Ovary (tissue), 3 donors: ENCODE measurements at regions not wholly inside any gene's neighbourhood (a gene's known extent, or its start where the extent isn't known, plus 50 kb on each side); places are given as distances from the start of the nearest gene placed in this dataset.

ENCODE experiments used
- CTCF ChIP-seq, 3 donors: fragments of 450-650 bp in 2 of 3; fragments of 200-600 bp in 1 of 3; IDR thresholded peaks; one replicate each; pipeline versions ENCODE4 v1.5.1 to v1.8.0; 2016 to 2022; ENCODE audit warnings: antibody characterized with exemption in 3 of 3, mild to moderate bottlenecking in 1 of 3
- EP300 ChIP-seq: sonication (generic); formaldehyde crosslinking; IDR thresholded peaks from one replicate; pipeline ENCODE4 v1.6.1; 2017; ENCODE audit warnings: antibody characterized with exemption
- POLR2A ChIP-seq: fragments of 450-650 bp; IDR thresholded peaks from one replicate; pipeline ENCODE4 v1.6.1; 2017; ENCODE audit warnings: antibody characterized with exemption, mild to moderate bottlenecking, moderate library complexity
- donor health status: DM: no; HTN: no; CAD: no.

- TF ChIP-seq POLR2A (no peak), EP300 (no peak), CTCF (IDR thresholded peaks at IDR 0.05) (no peak)
Observed at GRCh38 chr12:13318231-13319015, 121.9 kb downstream of the EMP1 start.
